ENCODE measurements at regions not wholly inside any gene's neighbourhood (a gene's known extent, or its start where the extent isn't known, plus 50 kb on each side); places are given as distances from the start of the nearest gene placed in this dataset.
"Not testable (repeated sequence)": the region's sequence is repeated elsewhere in the genome, so short reads cannot be mapped to it uniquely, and the experiment has no call there.

GRCh38 chr4:49227941-49228340 lies 241.9 kb downstream of the CWH43 start:
- not testable (repeated sequence) for DNase-seq (ENCODE audit: low read depth)

GRCh38 chr4:49229243-49229642 lies 243.2 kb downstream of the CWH43 start:
- not testable (repeated sequence) for DNase-seq (ENCODE audit: low read depth)

GRCh38 chr4:49229713-49230112 lies 243.6 kb downstream of the CWH43 start:
- not testable (repeated sequence) for DNase-seq (ENCODE audit: low read depth)

- not testable (repeated sequence) for DNase-seq (ENCODE audit: low read depth)
Observed at GRCh38 chr4:49233346-49233745, 247.3 kb downstream of the CWH43 start.

- not testable (repeated sequence) for DNase-seq (ENCODE audit: low read depth)
Observed at GRCh38 chr4:49233749-49234148, 247.7 kb downstream of the CWH43 start.

GRCh38 chr4:49234382-49234781 lies 248.3 kb downstream of the CWH43 start:
- DNase-seq (ENCODE audit: low read depth) = not testable (repeated sequence)

- not testable (repeated sequence) for DNase-seq (ENCODE audit: low read depth)
Observed at GRCh38 chr4:49235413-49236160, 249.5 kb downstream of the CWH43 start.

- not testable (repeated sequence) for DNase-seq (ENCODE audit: low read depth)
Observed at GRCh38 chr4:49236474-49236873, 250.4 kb downstream of the CWH43 start.

GRCh38 chr4:49241295-49241694 lies 255.2 kb downstream of the CWH43 start:
- not testable (repeated sequence) for DNase-seq (ENCODE audit: low read depth)

- DNase-seq (ENCODE audit: low read depth) = not testable (repeated sequence)
Observed at GRCh38 chr4:49262786-49263185, 276.7 kb downstream of the CWH43 start.

- not testable (repeated sequence) for DNase-seq (ENCODE audit: low read depth)
Observed at GRCh38 chr4:49270435-49270834, 284.4 kb downstream of the CWH43 start.

- DNase-seq (ENCODE audit: low read depth) = not testable (repeated sequence)
Observed at GRCh38 chr4:49270912-49271311, 284.8 kb downstream of the CWH43 start.

- not testable (repeated sequence) for DNase-seq (ENCODE audit: low read depth)
Observed at GRCh38 chr4:49285905-49286304, 299.8 kb downstream of the CWH43 start.

- not testable (repeated sequence) for DNase-seq (ENCODE audit: low read depth)
Observed at GRCh38 chr4:49286926-49287745, 301.1 kb downstream of the CWH43 start.

- not testable (repeated sequence) for DNase-seq (ENCODE audit: low read depth)
Observed at GRCh38 chr4:49287893-49288292, 301.8 kb downstream of the CWH43 start.

GRCh38 chr4:49288796-49289195 lies 302.7 kb downstream of the CWH43 start:
- not testable (repeated sequence) for DNase-seq (ENCODE audit: low read depth)

GRCh38 chr4:49314815-49315214 lies 328.7 kb downstream of the CWH43 start:
- DNase-seq (ENCODE audit: low read depth) = not testable (repeated sequence)

GRCh38 chr4:49320725-49321410 lies 334.8 kb downstream of the CWH43 start:
- not testable (repeated sequence) for DNase-seq (ENCODE audit: low read depth)

- not testable (repeated sequence) for DNase-seq (ENCODE audit: low read depth)
Observed at GRCh38 chr4:49321511-49322300, 335.6 kb downstream of the CWH43 start.

GRCh38 chr4:49322610-49323572 lies 336.8 kb downstream of the CWH43 start:
- not testable (repeated sequence) for DNase-seq (ENCODE audit: low read depth)

Measured in GM04504 (cell line).